ENCODE measurements at regions not wholly inside any gene's neighbourhood (a gene's known extent, or its start where the extent isn't known, plus 50 kb on each side); places are given as distances from the start of the nearest gene placed in this dataset.
"Not testable (repeated sequence)": the region's sequence is repeated elsewhere in the genome, so short reads cannot be mapped to it uniquely, and the experiment has no call there.

DNA sequence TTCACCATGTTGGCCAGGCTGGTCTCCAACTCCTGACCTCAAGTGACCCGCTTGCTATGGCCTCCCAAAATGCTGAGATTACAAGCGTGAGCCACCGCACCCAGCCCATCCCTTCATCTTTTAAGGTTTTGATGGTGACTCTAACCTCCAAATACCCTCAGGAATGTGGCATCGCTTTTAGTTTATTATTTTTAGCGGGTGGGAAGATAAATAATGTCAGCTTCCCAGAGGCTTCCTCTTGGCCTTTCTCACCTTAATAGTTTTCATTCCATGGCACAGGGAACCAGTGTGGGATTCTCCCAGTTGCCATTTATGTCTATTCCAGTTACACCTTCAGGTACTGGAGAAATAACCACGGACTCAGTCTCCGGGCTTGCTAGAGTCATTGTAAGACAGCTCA, 92.1 kb upstream of the LRRN2 start:
- no peaks in the 10 kb centered on the region for H3K36me3 ChIP-seq (ENCODE audit: control insufficient read depth, insufficient read depth, low read length)
- no peak overlapping the region for H3K27ac ChIP-seq (ENCODE audit: insufficient read depth, low read length)
- peaks cover 12% of the 10 kb centered on the region for H3K27me3 ChIP-seq (ENCODE audit: control insufficient read depth, insufficient read depth, low read length)
- H3K9ac ChIP-seq (ENCODE audit: insufficient read depth, low read length) = no peak overlapping the region
- H4K20me1 ChIP-seq (ENCODE audit: control insufficient read depth, extremely low read depth, insufficient read depth, low read length) = no peaks in the 10 kb centered on the region
- no peaks in the 10 kb centered on the region for H3K4me1 ChIP-seq (ENCODE audit: control insufficient read depth, extremely low read depth, insufficient read depth, low read length)
- no peaks in the 10 kb centered on the region for H3K79me2 ChIP-seq (ENCODE audit: control insufficient read depth, insufficient read depth, low read length)
- no peak for TF ChIP-seq EZH2 (IDR thresholded peaks at IDR 0.05; ENCODE audit: low read length, missing control alignments)
- TF ChIP-seq, protein P1, sequence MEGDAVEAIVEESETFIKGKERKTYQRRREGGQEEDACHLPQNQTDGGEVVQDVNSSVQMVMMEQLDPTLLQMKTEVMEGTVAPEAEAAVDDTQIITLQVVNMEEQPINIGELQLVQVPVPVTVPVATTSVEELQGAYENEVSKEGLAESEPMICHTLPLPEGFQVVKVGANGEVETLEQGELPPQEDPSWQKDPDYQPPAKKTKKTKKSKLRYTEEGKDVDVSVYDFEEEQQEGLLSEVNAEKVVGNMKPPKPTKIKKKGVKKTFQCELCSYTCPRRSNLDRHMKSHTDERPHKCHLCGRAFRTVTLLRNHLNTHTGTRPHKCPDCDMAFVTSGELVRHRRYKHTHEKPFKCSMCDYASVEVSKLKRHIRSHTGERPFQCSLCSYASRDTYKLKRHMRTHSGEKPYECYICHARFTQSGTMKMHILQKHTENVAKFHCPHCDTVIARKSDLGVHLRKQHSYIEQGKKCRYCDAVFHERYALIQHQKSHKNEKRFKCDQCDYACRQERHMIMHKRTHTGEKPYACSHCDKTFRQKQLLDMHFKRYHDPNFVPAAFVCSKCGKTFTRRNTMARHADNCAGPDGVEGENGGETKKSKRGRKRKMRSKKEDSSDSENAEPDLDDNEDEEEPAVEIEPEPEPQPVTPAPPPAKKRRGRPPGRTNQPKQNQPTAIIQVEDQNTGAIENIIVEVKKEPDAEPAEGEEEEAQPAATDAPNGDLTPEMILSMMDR (conservative IDR thresholded peaks at IDR 0.05 in 1 of 2, IDR thresholded peaks at IDR 0.05 in 1 of 2; ENCODE audit: low read depth in 1 of 2, low read length in 2 of 2) = no peak
- no peak for DNase-seq (ENCODE audit: low read depth in 2 of 2)
- H3K9me3 ChIP-seq (ENCODE audit: control insufficient read depth, insufficient read depth, low read depth, low read length) = no peaks in the 10 kb centered on the region
- no peak overlapping the region for H3K4me2 ChIP-seq (ENCODE audit: extremely low read depth, insufficient read depth, low read length)
- H2AFZ ChIP-seq (ENCODE audit: low read length) = no peak overlapping the region
- H3K4me3 ChIP-seq (replicated peaks in 1 of 4; ENCODE audit: control extremely low read depth in 1 of 4, insufficient read depth in 1 of 4, low read depth in 3 of 4, low read length in 4 of 4) = no peak overlapping the region

DNA sequence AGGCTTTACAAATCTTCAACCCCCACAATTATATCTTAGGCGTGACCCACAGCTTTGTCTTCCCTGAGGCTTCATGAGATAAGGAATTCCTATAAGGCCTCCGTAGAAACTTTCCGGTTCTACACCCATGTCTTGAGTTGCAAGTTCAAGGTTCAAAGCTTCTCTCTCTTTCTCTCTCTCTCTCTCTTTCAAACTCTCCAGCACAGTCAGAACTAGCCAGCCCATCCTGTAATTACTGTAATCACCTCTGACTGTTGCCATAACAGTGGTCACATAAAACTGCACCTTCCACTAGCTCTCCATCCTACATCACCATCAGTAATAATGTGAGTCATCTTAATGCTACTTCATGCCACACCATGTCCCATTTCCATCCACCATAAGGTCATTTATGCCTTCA, 90.0 kb upstream of the NFASC start:
- no peaks in the 10 kb centered on the region for H3K79me2 ChIP-seq (ENCODE audit: control insufficient read depth, insufficient read depth, low read length)
- H3K36me3 ChIP-seq (ENCODE audit: control insufficient read depth, insufficient read depth, low read length) = no peaks in the 10 kb centered on the region
- no peak overlapping the region for H3K9ac ChIP-seq (ENCODE audit: insufficient read depth, low read length)
- H3K4me3 ChIP-seq (replicated peaks in 1 of 4; ENCODE audit: control extremely low read depth in 1 of 4, insufficient read depth in 1 of 4, low read depth in 3 of 4, low read length in 4 of 4) = no peak overlapping the region
- H4K20me1 ChIP-seq (ENCODE audit: control insufficient read depth, extremely low read depth, insufficient read depth, low read length) = no peaks in the 10 kb centered on the region
- H2AFZ ChIP-seq (ENCODE audit: low read length) = no peak overlapping the region
- DNase-seq (ENCODE audit: low read depth in 2 of 2) = peak in 1 of 2 donors; percentile 5
- TF ChIP-seq, protein P1 (conservative IDR thresholded peaks at IDR 0.05 in 1 of 2, IDR thresholded peaks at IDR 0.05 in 1 of 2; ENCODE audit: low read depth in 1 of 2, low read length in 2 of 2) = no peak
- no peak for TF ChIP-seq EZH2 (IDR thresholded peaks at IDR 0.05; ENCODE audit: low read length, missing control alignments)
- H3K4me1 ChIP-seq (ENCODE audit: control insufficient read depth, extremely low read depth, insufficient read depth, low read length) = no peaks in the 10 kb centered on the region
- no peaks in the 10 kb centered on the region for H3K9me3 ChIP-seq (ENCODE audit: control insufficient read depth, insufficient read depth, low read depth, low read length)
- no peak overlapping the region for H3K4me2 ChIP-seq (ENCODE audit: extremely low read depth, insufficient read depth, low read length)
- peaks cover 3% of the 10 kb centered on the region for H3K27me3 ChIP-seq (ENCODE audit: control insufficient read depth, insufficient read depth, low read length)
- H3K27ac ChIP-seq (ENCODE audit: insufficient read depth, low read length) = no peak overlapping the region

GRCh38 chr1:204782118-204782700, 88.5 kb upstream of the NFASC start:
- Histone ChIP-seq H3K4me1 (ENCODE audit: control insufficient read depth, extremely low read depth, insufficient read depth, low read length) (no peaks in the 10 kb centered on the region), H3K27ac (ENCODE audit: insufficient read depth, low read length) (no peak overlapping the region), H3K36me3 (ENCODE audit: control insufficient read depth, insufficient read depth, low read length) (no peaks in the 10 kb centered on the region), H3K4me2 (ENCODE audit: extremely low read depth, insufficient read depth, low read length) (no peak overlapping the region), H3K4me3 (replicated peaks in 1 of 4; ENCODE audit: control extremely low read depth in 1 of 4, insufficient read depth in 1 of 4, low read depth in 3 of 4, low read length in 4 of 4) (no peak overlapping the region), H4K20me1 (ENCODE audit: control insufficient read depth, extremely low read depth, insufficient read depth, low read length) (no peaks in the 10 kb centered on the region), H3K9ac (ENCODE audit: insufficient read depth, low read length) (no peak overlapping the region), H3K27me3 (ENCODE audit: control insufficient read depth, insufficient read depth, low read length) (peaks cover 3% of the 10 kb centered on the region), H3K9me3 (ENCODE audit: control insufficient read depth, insufficient read depth, low read depth, low read length) (no peaks in the 10 kb centered on the region), H3K79me2 (ENCODE audit: control insufficient read depth, insufficient read depth, low read length) (no peaks in the 10 kb centered on the region), H2AFZ (ENCODE audit: low read length) (no peak overlapping the region)
- TF ChIP-seq, protein P1 (conservative IDR thresholded peaks at IDR 0.05 in 1 of 2, IDR thresholded peaks at IDR 0.05 in 1 of 2; ENCODE audit: low read depth in 1 of 2, low read length in 2 of 2) = no peak
- no peak for TF ChIP-seq EZH2 (IDR thresholded peaks at IDR 0.05; ENCODE audit: low read length, missing control alignments)
- DNase-seq (ENCODE audit: low read depth in 2 of 2) = peak in 1 of 2 donors; percentile 79

DNA sequence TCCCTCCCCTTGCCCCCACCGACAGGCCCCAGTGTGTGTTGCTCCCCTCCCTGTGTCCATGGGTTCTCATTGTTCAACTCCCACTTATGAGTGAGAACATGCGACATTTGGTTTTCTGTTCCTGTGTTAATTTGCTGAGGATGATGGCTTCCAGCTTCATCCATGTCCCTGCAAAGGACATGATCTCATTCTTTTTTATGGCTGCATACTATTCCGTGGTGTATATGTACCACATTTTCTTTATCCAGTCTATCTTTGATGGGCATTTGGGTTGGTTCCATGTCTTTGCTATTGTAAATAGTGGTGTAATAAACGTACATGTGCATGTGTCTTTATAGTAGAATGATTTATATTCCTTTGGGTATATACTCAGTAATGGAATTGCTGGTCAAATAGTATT, 85.6 kb upstream of the NFASC start:
- not testable (repeated sequence) for H3K79me2 ChIP-seq (ENCODE audit: control insufficient read depth, insufficient read depth, low read length); H3K9ac ChIP-seq (ENCODE audit: insufficient read depth, low read length); H3K4me1 ChIP-seq (ENCODE audit: control insufficient read depth, extremely low read depth, insufficient read depth, low read length); H3K36me3 ChIP-seq (ENCODE audit: control insufficient read depth, insufficient read depth, low read length); H4K20me1 ChIP-seq (ENCODE audit: control insufficient read depth, extremely low read depth, insufficient read depth, low read length); H2AFZ ChIP-seq (ENCODE audit: low read length); H3K4me2 ChIP-seq (ENCODE audit: extremely low read depth, insufficient read depth, low read length); H3K4me3 ChIP-seq (replicated peaks in 1 of 4; ENCODE audit: control extremely low read depth in 1 of 4, insufficient read depth in 1 of 4, low read depth in 3 of 4, low read length in 4 of 4); H3K9me3 ChIP-seq (ENCODE audit: control insufficient read depth, insufficient read depth, low read depth, low read length); H3K27me3 ChIP-seq (ENCODE audit: control insufficient read depth, insufficient read depth, low read length); H3K27ac ChIP-seq (ENCODE audit: insufficient read depth, low read length); DNase-seq (ENCODE audit: low read depth in 2 of 2)

All from fibroblast of lung (primary cell).